ENCODE measurements at regions not wholly inside any gene's neighbourhood (a gene's known extent, or its start where the extent isn't known, plus 50 kb on each side); places are given as distances from the start of the nearest gene placed in this dataset.

GRCh38 chr1:148317288-148317985 is 165.4 kb upstream of the NBPF11 start:
- no peak for TF ChIP-seq CTCF (IDR thresholded peaks at IDR 0.05)

- no peak for TF ChIP-seq CTCF (IDR thresholded peaks at IDR 0.05)
Measured at GRCh38 chr1:148315071-148315811, 163.2 kb upstream of the NBPF11 start.

- TF ChIP-seq CTCF (IDR thresholded peaks at IDR 0.05) = no peak
Measured at GRCh38 chr1:148310807-148311206, 158.7 kb upstream of the NBPF11 start.

- TF ChIP-seq CTCF (IDR thresholded peaks at IDR 0.05) = no peak
Measured at GRCh38 chr1:148309940-148310500, 157.9 kb upstream of the NBPF11 start.

- no peak for TF ChIP-seq CTCF (IDR thresholded peaks at IDR 0.05)
Measured at GRCh38 chr1:148308832-148309458, 156.9 kb upstream of the NBPF11 start.

- no peak for TF ChIP-seq CTCF (IDR thresholded peaks at IDR 0.05)
Measured at GRCh38 chr1:148307583-148308185, 155.6 kb upstream of the NBPF11 start.

- no peak for TF ChIP-seq CTCF (IDR thresholded peaks at IDR 0.05)
Measured at GRCh38 chr1:148296511-148296910, 144.4 kb upstream of the NBPF11 start.

Measured in LNCAP (cell line).